HG03039 (cell line): ENCODE measurements at regions not wholly inside any gene's neighbourhood (a gene's known extent, or its start where the extent isn't known, plus 50 kb on each side); places are given as distances from the start of the nearest gene placed in this dataset.

Experiments used
- ATAC-seq: cut with Tn5 transposase; IDR thresholded peaks from one replicate; pipeline ENCODE4 v1.9.1; 2021; ENCODE audit warnings: mild to moderate bottlenecking, moderate library complexity; ENCODE audit not compliant: unreplicated experiment

DNA sequence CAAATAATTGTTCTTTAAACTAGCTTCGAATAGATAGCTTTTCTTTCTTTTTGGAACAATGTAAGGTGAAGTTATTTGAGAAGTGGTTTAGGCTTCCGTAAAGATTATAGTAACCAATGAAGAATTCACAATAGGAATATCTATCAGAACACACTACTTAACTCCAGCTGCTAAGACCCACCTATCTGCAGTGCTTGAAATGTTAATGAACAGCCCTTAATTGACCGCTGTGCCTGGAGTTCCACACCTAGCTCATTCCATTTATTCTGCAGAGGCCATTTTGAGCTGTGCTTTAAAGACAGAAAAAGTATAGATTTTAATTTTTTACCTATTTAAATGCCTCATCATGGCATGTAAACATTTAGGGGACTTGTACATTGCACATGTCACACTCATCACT is 83.3 kb upstream of the APCDD1 start:
- ATAC-seq: no peak

DNA sequence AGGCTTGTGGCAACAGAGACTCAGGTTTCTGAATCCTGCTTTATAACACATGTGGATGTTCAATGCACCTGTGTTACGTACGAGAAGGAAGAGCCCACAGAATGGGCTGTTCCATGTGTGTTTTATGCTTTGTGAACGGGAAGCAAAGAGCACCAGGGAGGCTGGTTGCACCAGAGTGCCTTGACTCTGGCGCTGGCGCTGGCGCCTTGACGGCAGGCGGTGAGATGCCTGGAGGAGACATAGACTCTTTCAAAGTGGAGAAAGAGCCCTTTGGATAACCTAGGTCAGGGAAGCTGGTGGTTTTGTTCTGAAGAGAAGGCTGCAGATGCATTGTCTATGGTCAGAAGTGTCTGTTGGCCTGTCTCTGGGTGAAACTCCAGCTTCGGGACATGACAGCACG is 80.2 kb upstream of the APCDD1 start:
- no peak for ATAC-seq

DNA sequence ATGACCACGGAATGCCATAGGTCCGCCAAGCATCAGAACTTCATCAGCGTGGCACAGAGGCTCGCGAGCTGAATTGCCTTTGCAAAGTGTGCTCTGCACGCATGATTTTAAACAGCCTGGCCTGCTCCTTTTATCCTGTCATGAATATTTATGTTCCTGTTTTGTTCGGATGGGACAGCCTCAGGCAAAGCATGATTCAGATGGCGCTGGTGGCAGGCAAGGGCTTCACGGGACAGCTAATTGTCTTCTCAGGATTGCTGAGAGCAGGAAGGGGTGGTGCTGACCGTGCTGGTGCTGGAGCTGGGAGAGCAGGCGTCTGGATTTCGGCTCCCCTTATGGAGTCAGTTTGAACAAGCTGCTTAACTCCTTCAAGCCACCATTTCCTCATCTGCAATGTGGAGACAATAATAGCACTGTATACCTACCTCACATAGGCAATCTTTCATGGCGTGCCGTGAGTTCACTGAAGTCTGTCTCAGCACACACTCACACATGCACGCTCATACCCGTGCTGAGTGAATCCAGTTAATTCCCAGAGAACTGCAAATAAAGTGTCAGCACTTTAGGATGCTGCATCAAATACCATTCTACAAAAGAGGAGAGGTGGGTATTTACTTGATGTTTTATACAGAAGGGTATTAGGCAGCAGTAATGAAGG is 79.7 kb upstream of the APCDD1 start:
- ATAC-seq: no peak

DNA sequence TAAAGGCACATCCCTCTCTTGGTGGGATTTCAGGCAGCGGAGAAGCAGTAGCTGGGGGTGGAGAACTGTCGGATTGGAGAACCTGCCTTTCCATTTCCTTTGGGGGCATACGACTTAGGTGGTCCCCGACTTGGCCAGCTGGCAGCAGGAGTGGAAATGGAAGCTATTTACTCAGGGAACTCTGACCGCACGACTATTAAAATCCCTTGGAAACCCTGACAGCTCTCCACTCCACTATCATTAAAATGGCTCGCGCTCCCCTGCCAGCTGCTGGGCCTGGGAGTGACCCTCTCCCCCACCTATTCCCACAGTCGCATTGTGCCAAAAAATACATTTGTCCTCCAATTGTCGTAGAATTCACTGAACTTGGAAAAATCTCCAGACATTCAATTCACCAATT is 77.7 kb upstream of the APCDD1 start:
- ATAC-seq: no peak

DNA sequence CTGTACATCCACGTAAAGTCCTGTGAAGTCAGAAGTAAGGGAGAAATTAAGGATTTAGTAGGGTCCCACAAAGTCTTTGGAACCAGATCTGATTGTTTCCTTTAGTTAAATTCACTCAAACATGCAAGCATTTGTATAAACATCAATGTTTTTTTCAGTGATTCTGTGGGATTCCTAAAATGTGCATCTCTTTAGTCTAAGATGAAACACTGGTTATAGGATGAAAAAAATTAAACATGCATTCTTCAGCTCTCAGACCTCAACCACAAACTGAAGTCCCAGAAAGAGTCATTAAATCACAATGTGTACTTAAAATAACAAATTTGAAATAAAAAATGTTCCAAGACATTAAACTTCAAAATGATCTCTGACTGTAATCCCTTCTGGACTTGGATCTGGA is 76.5 kb upstream of the APCDD1 start:
- ATAC-seq: no peak

DNA sequence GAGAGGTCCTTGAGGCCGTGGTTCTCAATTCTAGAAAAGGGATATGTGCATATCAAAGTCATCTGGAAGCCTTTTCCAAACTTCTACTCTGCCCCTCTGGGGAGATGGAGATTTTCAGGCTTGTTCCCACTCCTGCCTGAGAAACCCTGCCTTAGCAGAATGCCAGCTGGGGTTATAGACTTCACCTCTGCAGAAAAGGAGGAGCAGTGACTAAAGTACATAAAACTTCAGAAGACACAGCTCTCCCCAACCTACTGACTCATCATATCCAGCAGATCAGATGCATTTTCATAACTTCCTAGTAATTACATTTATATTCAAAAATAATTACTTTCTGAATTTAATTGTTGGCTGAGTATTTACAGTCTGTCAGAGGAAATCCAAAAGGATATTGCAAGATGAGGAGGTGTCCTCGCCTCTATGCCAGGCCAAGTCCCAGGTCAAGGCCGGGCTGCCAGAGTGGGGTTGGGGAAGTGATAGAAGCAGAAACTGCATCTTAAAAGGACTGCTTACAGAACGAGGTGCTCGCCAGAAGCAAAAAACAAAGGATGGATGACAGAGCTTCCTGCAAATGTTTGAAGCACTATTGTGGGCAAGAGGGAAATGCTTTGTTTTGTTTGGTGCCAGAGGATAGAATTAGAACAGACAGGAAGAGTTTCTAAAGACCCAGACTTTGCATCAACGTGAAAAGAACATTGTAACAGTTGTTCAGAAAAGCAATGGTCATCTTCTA is 75.6 kb upstream of the APCDD1 start:
- no peak for ATAC-seq

DNA sequence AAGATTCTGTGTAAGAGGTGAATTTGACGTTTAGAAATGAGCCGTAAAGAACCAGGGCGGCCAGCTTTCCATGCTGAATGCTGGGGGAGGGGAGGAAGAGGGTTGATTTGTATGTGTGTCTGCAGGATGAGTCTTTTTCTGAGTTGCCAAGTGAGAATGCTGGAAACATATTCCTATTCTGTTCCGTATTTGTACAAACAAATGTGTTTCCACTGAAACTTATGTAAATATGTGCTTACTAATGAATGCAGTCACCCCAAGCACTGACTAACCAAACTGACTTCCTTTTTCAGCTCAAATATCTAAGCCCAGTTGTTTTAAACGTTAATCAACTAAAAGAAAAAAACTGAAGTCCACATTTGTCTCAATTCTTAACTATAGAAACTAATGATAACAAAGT is 74.9 kb upstream of the APCDD1 start:
- no peak for ATAC-seq

DNA sequence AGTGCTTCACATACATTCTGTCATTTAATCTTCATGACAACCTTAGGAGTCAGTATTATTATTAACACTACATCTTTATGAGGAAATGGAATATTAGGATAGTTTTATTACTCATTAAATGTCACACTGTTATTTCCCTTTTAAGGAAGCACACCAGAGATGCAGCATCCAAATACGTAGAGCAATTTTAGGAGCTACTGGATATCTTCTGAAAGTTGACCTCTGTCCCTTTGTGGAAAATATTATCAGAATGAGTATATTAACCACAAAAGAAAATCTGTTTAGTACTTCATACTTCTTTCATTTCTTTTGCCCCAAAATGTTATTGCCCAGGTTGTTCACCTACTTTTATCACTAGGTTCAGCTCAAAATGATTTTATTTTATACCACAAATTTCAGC is 72.9 kb upstream of the APCDD1 start:
- ATAC-seq: no peak

DNA sequence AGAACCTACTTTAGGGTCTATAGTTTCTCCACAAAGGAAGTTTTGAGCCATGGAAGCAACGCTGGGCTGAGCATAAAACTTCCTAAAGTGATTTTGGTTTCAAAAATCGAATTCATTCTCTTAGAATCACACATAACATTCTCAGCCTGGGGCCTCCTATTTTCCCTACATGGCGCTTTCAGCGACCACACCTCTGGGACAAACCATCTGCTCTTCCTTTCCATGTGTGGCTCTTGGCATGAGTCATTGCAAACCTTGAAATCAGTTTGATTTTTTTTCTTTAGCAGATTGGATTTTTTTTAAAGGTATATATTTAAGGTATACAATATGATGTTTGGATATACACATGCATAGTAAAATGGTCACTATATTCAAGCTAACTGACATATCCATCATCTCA is 72.5 kb upstream of the APCDD1 start:
- no peak for ATAC-seq

DNA sequence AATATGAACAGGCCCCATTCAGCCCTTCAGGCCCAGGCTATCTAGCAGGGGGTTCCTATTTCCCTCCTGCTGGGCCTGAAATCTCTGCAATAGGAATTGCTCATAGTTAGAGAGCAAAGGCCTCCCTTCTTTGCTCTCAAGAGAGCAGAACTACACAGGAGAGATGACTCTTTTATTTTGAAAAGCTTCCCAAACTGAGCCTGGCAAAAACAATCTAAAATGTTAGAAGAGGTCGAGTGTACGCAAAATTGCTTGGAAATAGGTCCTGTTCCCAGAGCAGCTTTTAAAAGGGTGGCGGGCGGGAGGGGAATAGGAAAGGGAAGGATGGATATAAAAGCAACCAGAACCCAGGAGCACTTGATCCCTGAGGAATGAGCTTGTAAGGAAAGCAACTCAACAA is 68.4 kb upstream of the APCDD1 start:
- no peak for ATAC-seq

DNA sequence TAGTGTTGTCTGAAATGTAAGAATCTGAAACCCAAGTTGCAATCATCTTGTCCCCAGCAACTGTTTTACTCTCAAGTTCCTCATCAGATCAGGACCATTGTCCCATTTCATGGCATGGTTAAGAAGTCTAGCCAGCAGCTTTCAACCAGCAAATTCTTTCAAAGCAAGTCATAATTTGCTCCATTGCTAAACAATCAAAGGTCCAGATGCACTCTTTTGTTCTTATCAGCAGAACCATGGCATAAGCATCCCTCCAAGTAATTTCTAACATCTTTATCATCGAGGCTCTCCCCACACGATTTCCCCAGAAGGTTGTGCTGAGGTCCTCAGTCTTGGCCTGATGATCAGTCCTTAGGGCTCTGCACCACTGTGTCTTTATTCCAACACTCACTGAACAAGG is 67.5 kb upstream of the APCDD1 start:
- no peak for ATAC-seq

DNA sequence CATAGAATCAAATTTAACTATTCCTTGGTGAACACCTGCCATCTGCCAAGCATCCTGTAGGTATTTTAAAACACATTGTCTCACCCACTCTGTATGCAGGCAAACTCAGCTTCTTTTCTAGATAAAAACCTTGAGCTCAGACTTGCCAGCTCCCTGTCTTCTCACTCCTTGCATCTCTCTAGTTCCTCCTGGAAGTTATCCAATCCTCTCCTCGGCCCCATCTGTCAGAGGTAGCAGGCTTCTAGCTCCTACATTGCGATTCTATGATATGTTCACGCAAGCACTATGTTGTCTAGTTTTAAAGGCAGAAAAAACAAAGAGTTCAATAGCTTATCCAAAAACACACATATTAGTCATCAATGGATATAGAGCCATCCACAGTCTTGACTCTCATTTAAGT is 67.0 kb upstream of the APCDD1 start:
- no peak for ATAC-seq

DNA sequence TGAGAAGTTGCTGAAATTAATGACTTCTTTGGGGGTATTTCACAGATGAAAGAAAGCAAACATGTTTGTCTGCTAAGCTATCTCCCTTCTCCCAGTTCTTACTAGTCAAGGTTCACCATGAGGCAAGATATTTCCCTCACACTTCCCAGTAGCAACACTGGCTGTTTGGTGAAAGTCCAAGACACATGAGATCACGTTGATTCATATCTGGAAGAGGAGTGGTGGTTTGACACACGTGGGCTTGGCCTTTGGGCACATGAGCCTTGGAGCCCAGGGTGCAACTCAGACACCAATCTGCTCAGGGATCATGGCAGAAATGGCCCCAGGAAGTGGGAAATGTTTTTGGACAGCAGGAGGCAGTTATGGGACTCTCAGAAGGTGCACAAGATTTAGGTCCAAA is 66.1 kb upstream of the APCDD1 start:
- ATAC-seq: no peak

DNA sequence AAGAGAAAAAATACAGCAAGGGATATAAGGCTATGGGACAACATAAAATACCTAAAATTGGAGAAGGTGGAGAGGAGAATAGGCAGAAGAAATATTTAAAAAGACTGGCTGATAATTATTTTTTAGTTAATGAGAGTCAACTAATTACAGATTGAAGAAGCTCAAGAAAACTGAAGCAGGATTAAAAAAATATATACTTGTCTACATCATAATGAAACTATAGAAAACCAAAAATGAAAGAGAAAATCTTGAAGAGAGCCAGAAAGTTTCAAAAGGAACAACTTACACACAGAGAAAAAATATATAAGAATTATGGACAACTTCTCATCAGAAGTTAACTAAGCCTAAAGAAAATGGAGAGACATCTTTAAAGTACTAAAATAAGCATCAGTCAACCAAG is 62.9 kb upstream of the APCDD1 start:
- no peak for ATAC-seq

DNA sequence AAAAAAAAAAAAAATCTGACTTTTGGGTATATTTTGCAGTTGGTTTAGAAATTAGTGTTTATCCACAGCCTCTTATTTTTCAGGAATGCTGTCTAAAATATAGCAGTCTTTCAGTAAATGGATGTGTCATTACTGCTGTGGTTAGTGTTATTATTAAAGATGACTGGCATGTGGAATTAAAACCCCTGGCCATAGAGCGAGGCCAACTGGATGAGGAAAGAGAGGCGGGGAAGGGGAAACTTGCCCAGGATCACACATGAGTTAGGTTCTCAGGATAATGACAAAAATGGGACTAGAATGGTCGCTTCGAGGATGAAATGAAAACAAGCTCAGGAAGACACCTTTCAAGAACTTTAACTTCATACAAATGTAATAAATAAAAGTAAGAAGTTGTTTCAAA is 57.4 kb upstream of the APCDD1 start:
- ATAC-seq: no peak

DNA sequence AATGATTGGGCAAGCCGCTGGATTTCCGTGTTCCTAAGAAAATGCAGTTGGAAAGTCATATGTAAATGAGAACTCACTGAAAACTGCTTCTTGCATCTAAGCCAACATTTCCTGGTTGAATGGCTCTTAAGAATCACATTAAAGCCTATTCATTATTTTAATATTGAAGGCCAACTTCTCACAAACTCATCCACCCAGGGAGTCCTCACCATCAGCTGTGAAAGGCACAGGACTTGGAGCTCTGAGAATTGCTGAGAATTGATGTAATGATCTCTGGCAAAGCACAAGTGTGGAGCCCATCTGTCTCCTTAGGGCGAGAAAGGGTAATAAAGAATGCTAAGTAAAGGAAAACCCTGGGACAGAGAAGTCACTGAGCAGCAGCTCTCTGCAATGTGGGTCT is 55.9 kb upstream of the APCDD1 start:
- ATAC-seq: no peak

DNA sequence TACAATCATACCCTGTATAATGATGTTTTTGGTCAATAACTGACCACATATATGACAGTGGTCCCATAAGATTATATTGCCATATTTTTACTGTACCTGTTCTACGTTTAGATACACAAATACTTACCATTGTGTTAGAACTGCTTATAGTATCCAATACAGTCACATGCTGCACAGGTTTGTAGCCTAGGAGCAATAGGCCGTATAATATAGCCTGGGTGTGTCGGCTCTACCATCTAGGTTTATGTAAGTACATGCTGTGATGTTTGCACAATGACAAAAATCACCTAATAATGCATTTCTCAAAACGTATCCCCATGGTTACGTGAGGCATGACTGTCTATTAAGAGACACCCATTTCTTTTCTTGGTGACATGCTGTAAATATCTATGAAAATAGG is 55.0 kb upstream of the APCDD1 start:
- no peak for ATAC-seq

DNA sequence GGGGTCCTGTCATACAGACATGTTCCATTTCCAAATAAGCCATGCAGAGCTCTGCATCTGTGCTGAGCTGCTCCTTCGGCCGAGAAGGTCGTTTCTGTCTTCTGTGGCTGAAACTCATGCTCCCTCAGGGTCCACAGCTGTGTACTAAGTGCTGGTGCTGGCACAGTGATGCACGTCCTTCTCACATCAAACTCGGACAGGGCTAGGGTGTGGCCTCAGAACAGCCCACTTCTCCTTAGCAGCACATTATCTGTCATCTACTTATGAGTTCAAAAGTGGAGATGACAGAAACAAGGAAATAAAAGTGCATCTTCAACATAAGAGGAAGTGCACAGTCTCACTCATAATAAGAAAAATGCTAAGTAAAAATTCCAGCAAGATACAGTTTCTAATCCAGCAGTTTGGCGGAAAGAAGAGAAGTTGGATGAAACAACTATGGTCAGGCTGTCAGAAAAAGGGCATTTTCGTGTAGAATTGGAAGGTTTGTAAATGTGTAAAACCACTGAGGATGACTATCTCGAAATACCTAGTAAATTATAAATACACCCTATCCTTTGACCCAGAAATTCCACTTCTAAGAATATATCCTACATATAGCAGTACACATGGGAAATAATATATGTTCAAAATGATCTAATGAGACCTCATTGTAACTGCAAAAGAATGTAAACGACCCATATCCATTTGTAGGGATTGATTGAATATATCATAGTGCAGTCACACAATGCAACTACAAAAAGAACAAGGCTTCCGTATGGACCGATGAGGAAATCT is 53.7 kb upstream of the APCDD1 start:
- ATAC-seq: no peak

DNA sequence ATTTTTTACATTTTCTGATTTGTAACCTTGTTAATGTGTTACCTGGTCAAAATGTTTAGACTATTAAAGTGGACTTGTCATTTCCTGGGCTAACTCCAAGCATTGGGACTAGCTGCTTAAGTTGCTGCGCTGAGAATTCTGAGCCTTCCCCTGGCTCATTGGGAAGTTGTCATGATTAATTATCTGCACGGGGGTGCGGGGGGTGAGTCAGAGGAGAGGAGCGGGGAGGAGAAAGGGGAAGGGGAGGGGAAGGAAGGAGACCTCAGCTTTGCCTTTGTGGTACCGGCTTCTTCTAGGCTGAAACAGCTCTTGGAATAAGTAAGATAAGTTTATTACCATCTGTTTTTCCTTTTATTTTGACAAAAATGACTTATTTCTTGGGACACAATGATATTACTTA is 52.9 kb upstream of the APCDD1 start:
- no peak for ATAC-seq

DNA sequence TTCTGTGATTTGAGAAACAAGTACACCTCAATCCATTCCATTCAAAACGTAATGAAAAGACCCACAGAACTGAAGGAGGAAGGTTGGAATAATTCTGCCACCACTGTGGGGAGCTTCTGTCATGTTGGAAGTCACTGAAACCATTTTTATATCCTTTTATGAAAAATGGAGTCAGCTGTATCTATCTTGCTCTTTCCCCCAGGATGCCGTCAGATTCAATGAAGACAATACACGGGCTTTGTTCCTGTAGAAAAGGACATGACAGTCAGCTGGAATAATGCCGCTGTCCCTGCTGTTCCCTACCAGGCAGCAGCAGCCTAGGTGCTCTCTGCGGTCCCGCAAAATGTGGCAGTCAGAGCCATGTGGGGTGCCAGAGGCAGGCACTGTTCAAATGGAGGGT is 52.5 kb upstream of the APCDD1 start:
- ATAC-seq: no peak

DNA sequence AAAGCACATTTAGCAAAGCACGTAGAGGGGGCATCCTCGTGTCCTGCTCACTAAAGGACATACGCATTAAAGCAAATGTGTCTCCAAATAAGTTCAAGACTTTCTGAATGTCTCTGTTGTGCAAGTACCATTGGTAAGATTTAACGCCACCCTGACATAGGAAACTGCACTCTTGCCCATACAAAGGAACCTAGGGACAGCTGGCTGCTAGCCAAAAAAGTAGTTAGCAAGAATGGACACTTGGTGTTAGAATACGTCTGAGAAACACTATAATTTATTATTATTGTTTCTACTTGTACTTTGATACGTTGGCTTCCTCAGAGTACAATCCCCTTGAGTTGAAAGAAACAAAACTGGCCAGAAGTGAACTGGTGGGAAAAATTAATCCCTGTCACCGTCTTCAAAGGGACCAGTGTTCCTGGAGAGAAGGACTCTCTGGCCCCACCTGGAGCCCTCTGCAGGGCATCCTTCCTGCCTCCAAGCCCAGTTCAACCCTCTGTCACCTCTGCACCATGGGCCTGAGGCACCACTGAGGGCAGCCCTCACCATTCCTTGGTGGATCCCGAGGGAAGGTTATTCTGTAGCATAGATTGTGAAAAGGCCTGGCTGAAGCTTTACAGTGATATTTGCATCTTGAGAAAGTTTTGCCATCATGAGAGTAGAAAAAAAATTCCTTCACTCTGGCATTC is 51.4 kb upstream of the APCDD1 start:
- no peak for ATAC-seq

DNA sequence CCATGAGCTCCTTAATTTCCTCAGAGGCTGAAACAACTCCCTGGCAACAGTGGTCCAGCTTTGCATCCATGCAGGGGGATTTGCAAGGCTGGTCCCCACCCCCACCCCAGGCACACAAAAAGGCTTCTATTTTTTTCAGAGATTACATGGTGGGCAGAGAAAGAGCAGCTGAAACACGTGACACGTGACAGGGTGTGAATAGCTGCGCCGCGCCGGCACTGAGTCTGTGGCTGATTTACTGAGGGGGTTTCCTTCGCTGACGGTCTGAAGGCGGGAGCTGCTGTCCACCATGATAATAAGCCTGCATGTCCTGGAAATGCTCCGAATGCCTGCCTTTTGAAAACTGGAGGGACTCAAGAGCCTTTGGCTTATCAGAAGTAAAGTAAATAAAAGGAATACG is 50.7 kb upstream of the APCDD1 start:
- no peak for ATAC-seq
